ENCODE measurements at regions not wholly inside any gene's neighbourhood (a gene's known extent, or its start where the extent isn't known, plus 50 kb on each side); places are given as distances from the start of the nearest gene placed in this dataset.

DNA sequence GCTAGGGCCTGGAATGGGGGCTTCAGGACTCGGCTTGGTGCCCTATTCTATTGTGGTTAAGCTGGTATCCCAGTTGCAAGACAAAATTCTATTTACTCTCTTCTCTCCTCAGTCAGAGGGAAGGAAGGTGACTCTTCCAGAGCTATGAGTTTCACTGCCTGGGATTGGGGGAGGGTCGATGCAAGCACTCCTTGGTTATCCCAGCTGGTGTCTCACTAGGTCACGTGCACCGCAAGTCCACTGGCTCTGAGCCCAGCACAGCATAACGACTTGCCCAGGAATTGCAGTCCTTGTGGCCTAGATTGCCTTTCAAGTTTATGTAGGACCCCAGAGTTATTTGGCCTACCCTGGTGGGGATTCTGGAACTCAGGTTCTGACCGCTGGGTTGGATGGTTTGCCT lies 958.8 kb downstream of the IGSF11 start:
- H3K4me3 ChIP-seq = no peak overlapping the region
- no peaks in the 10 kb centered on the region for H3K4me1 ChIP-seq (ENCODE audit: low read depth)
- TF ChIP-seq, protein P1, sequence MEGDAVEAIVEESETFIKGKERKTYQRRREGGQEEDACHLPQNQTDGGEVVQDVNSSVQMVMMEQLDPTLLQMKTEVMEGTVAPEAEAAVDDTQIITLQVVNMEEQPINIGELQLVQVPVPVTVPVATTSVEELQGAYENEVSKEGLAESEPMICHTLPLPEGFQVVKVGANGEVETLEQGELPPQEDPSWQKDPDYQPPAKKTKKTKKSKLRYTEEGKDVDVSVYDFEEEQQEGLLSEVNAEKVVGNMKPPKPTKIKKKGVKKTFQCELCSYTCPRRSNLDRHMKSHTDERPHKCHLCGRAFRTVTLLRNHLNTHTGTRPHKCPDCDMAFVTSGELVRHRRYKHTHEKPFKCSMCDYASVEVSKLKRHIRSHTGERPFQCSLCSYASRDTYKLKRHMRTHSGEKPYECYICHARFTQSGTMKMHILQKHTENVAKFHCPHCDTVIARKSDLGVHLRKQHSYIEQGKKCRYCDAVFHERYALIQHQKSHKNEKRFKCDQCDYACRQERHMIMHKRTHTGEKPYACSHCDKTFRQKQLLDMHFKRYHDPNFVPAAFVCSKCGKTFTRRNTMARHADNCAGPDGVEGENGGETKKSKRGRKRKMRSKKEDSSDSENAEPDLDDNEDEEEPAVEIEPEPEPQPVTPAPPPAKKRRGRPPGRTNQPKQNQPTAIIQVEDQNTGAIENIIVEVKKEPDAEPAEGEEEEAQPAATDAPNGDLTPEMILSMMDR (IDR thresholded peaks at IDR 0.05; ENCODE audit: low read depth, low read length) = no peak
- no peak for DNase-seq (ENCODE audit: low read depth in 1 of 2, low spot score in 1 of 2)
- H3K27me3 ChIP-seq = no peaks in the 10 kb centered on the region
- H3K36me3 ChIP-seq = no peaks in the 10 kb centered on the region
- H3K9me3 ChIP-seq (ENCODE audit: low read depth) = no peaks in the 10 kb centered on the region
- H3K27ac ChIP-seq = no peak overlapping the region

DNA sequence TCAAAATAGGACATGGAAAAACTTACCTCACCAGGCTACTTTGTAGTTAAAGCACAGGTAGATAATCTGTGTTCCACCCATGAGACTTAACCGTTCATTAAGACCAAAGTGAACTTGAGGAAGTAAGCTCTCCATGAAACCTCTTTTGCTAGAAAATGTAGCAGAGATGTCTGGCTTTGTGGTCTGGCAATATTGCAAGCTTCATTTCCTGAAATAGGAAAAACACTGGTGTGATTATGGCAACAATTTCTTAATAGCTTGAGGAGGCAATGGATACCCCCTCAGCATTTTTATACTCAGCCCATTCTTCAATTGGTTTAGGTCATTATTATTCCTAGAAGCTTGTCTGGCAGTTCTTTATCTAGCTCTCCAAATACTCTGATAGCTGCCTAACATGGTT lies 957.3 kb downstream of the IGSF11 start:
- Histone ChIP-seq H3K4me1 (ENCODE audit: low read depth) (no peaks in the 10 kb centered on the region), H3K4me3 (no peak overlapping the region), H3K9me3 (ENCODE audit: low read depth) (no peaks in the 10 kb centered on the region), H3K27me3 (no peaks in the 10 kb centered on the region), H3K27ac (no peak overlapping the region), H3K36me3 (no peaks in the 10 kb centered on the region)
- TF ChIP-seq, protein P1 (IDR thresholded peaks at IDR 0.05; ENCODE audit: low read depth, low read length) = no peak
- no peak for DNase-seq (ENCODE audit: low read depth in 1 of 2, low spot score in 1 of 2)

DNA sequence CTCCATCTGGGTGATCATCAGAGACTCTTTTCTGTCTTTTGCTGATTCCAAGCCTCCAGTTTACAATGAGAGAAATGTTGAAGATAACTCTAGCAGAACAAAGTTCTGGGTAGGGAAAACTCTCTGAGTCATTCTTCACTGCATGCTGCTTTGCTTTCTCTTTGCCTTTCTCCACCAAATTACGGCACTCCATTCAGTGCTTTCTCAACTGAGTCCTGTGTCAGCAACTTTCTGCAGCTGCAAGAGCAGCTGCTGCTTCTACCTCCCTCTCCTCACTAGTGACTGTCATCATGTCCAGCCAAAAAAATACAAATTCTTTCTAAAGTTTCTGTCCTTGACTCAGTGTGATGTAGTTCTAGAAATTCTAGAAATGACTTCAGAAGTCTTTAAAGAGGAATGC lies 953.8 kb downstream of the IGSF11 start:
- Histone ChIP-seq H3K36me3 (no peaks in the 10 kb centered on the region), H3K9me3 (ENCODE audit: low read depth) (no peaks in the 10 kb centered on the region), H3K4me1 (ENCODE audit: low read depth) (no peaks in the 10 kb centered on the region), H3K4me3 (no peak overlapping the region), H3K27ac (no peak overlapping the region), H3K27me3 (no peaks in the 10 kb centered on the region)
- TF ChIP-seq, protein P1 (IDR thresholded peaks at IDR 0.05; ENCODE audit: low read depth, low read length) = no peak
- no peak for DNase-seq (ENCODE audit: low read depth in 1 of 2, low spot score in 1 of 2)

DNA sequence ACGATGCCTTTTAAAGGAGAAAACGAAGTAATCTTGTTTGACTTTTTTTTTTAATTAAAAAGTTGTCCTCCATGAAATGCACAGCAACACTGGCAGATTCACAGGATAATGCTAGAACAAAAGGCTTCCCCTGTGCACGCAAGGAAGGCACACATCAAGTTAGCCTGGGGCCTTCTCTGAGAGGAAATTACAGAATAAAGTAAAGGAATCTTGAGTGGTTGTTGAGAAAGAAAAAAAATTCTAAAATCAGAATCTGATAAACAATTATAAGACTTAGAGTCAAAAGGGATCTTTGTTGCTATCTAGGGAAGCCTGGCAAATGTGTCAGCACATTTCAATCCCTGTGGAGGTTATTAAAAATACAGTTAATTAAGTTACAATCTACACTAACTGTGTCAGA lies 946.0 kb downstream of the IGSF11 start:
- H3K36me3 ChIP-seq = no peaks in the 10 kb centered on the region
- TF ChIP-seq, protein P1 (IDR thresholded peaks at IDR 0.05; ENCODE audit: low read depth, low read length) = no peak
- H3K4me1 ChIP-seq (ENCODE audit: low read depth) = peaks cover 8% of the 10 kb centered on the region
- H3K27ac ChIP-seq = no peak overlapping the region
- H3K4me3 ChIP-seq = no peak overlapping the region
- no peak for DNase-seq (ENCODE audit: low read depth in 1 of 2, low spot score in 1 of 2)
- H3K9me3 ChIP-seq (ENCODE audit: low read depth) = no peaks in the 10 kb centered on the region
- no peaks in the 10 kb centered on the region for H3K27me3 ChIP-seq

DNA sequence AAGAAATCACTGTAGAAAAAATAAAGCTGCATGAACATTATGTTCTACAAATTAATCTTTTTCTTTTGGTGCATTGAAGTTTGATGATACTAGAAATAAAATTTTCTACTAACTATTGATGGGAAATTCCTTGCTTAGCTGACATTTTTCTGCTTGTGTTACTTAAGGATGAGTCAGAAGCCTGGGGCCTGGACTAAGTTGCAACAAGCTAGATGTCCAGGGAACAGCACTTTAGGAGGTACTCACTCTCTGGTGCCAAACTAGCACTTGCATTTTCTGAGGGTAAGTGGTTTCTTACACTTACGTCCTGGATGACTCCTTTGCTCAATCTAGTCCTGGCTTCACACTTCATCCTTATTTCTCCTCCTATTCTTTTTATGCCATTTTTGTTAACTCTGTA lies 945.1 kb downstream of the IGSF11 start:
- no peaks in the 10 kb centered on the region for H3K27me3 ChIP-seq
- TF ChIP-seq, protein P1 (IDR thresholded peaks at IDR 0.05; ENCODE audit: low read depth, low read length) = no peak
- H3K9me3 ChIP-seq (ENCODE audit: low read depth) = no peaks in the 10 kb centered on the region
- no peak overlapping the region for H3K27ac ChIP-seq
- DNase-seq (ENCODE audit: low read depth in 1 of 2, low spot score in 1 of 2) = no peak
- H3K4me3 ChIP-seq = no peak overlapping the region
- H3K36me3 ChIP-seq = no peaks in the 10 kb centered on the region
- H3K4me1 ChIP-seq (ENCODE audit: low read depth) = peaks cover 8% of the 10 kb centered on the region

DNA sequence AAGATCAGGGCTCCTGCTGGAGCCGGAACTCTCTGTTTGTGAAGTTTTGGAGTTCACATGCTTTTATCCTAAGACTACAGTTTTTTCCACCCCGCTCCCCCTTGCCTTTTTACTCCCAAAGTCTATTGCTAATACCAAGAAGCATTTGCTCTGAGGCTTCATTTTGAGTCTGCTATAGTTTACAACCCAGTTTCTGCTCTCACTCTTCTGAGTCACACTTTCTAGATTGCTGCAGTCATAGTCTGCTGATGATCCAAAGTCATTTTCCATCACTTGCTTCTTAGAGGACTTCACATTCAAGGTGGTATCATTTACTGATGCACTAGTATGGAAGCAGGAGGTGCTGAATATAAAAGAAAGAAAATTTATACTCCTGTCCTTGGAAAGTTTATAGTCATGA lies 937.4 kb downstream of the IGSF11 start:
- no peaks in the 10 kb centered on the region for H3K9me3 ChIP-seq (ENCODE audit: low read depth)
- H3K27ac ChIP-seq = no peak overlapping the region
- TF ChIP-seq, protein P1 (IDR thresholded peaks at IDR 0.05; ENCODE audit: low read depth, low read length) = no peak
- no peak for DNase-seq (ENCODE audit: low read depth in 1 of 2, low spot score in 1 of 2)
- H3K27me3 ChIP-seq = no peaks in the 10 kb centered on the region
- H3K36me3 ChIP-seq = no peaks in the 10 kb centered on the region
- no peak overlapping the region for H3K4me3 ChIP-seq
- peaks cover 12% of the 10 kb centered on the region for H3K4me1 ChIP-seq (ENCODE audit: low read depth)

All from cardiac muscle cell (in vitro differentiated cells and primary cell).